NCI-H446 treated with DMSO at 0.1 percent for 48 hours (cell line): ENCODE measurements at regions not wholly inside any gene's neighbourhood (a gene's known extent, or its start where the extent isn't known, plus 50 kb on each side); places are given as distances from the start of the nearest gene placed in this dataset.

Experiments
- DNase-seq: peaks from one replicate; lab custom pipeline; 2025; lab: John Stamatoyannopoulos, UW

- no peak for DNase-seq
Measured at GRCh38 chr2:45212953-45213635, 203.8 kb upstream of the SIX2 start.

GRCh38 chr2:45211636-45212035 lies 202.4 kb upstream of the SIX2 start:
- no peak for DNase-seq

GRCh38 chr2:45210462-45211195 lies 201.4 kb upstream of the SIX2 start:
- DNase-seq: no peak

GRCh38 chr2:45209875-45210274 lies 200.6 kb upstream of the SIX2 start:
- no peak for DNase-seq

GRCh38 chr2:45209302-45209701 lies 200.1 kb upstream of the SIX2 start:
- DNase-seq: no peak

- no peak for DNase-seq
Measured at GRCh38 chr2:45207101-45207500, 197.8 kb upstream of the SIX2 start.

- no peak for DNase-seq
Measured at GRCh38 chr2:45205985-45206384, 196.7 kb upstream of the SIX2 start.

- DNase-seq: no peak
Measured at GRCh38 chr2:45205480-45205879, 196.2 kb upstream of the SIX2 start.

- DNase-seq: no peak
Measured at GRCh38 chr2:45203400-45203799, 194.1 kb upstream of the SIX2 start.

- peak; percentile 4 for DNase-seq
Measured at GRCh38 chr2:45199973-45200372, 190.7 kb upstream of the SIX2 start.

- DNase-seq: no peak
Measured at GRCh38 chr2:45195916-45196315, 186.7 kb upstream of the SIX2 start.

GRCh38 chr2:45194596-45194995 lies 185.3 kb upstream of the SIX2 start:
- no peak for DNase-seq

- DNase-seq: no peak
Measured at GRCh38 chr2:45193581-45193980, 184.3 kb upstream of the SIX2 start.

- no peak for DNase-seq
Measured at GRCh38 chr2:45192991-45193390, 183.7 kb upstream of the SIX2 start.

GRCh38 chr2:45192481-45192880 lies 183.2 kb upstream of the SIX2 start:
- no peak for DNase-seq

- no peak for DNase-seq
Measured at GRCh38 chr2:45191976-45192375, 182.7 kb upstream of the SIX2 start.

- DNase-seq: no peak
Measured at GRCh38 chr2:45191146-45191863, 182.1 kb upstream of the SIX2 start.

GRCh38 chr2:45190481-45190942 lies 181.3 kb upstream of the SIX2 start:
- DNase-seq: no peak

- no peak for DNase-seq
Measured at GRCh38 chr2:45184606-45185005, 175.4 kb upstream of the SIX2 start.

- peak; percentile 46 for DNase-seq
Measured at GRCh38 chr2:45182667-45183295, 173.5 kb upstream of the SIX2 start.

GRCh38 chr2:45180779-45181178 lies 171.5 kb upstream of the SIX2 start:
- no peak for DNase-seq

- DNase-seq: no peak
Measured at GRCh38 chr2:45180033-45180746, 170.9 kb upstream of the SIX2 start.
